Body of pancreas (tissue), 4 donors: ENCODE measurements at regions not wholly inside any gene's neighbourhood (a gene's known extent, or its start where the extent isn't known, plus 50 kb on each side); places are given as distances from the start of the nearest gene placed in this dataset.

Experiments
- POLR2A ChIP-seq, 3 donors: fragments of 450-650 bp; IDR thresholded peaks; one replicate each; pipeline ENCODE4 v1.6.1; 2016; ENCODE audit warnings: antibody characterized with exemption in 3 of 3, mild to moderate bottlenecking in 2 of 3
- TF ChIP-seq, protein P1 (sequence below), 7 experiments: fragments of 450-650 bp in 4 of 7; fragments of 200-600 bp in 3 of 7; sonication (generic) in 3 of 7; IDR thresholded peaks; one replicate each; pipeline ENCODE4 v1.5.1; 2016 to 2019; ENCODE audit warnings: antibody characterized with exemption in 7 of 7

DNA sequence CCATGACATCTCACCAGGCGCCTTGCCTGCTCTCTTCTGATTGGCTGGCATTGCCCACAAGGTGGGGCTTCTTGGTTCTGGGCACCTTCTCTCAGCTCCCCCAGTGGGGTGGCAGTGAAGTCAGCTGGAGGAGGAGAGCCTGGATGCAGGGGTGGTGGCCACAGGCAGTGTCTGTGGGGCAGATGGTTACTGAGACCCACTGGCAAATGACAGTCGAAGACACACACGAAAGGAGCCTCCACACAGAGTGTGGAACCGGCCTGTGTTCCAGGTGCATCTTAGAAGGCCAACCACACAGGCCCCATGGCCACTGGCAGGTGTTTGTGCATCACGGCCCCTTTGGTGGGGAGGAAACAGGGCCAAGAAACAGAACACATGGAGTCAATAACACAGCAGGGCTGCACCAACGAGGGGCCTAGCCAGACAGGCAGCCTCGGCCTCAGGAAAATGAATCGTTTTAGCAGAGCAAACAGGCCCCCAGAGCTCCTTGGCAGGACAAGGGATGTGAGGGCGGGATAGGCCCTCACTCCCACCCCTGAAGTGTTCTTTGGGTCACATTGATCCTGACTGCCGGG is 683.4 kb downstream of the TBC1D22A start:
- TF ChIP-seq, protein P1, sequence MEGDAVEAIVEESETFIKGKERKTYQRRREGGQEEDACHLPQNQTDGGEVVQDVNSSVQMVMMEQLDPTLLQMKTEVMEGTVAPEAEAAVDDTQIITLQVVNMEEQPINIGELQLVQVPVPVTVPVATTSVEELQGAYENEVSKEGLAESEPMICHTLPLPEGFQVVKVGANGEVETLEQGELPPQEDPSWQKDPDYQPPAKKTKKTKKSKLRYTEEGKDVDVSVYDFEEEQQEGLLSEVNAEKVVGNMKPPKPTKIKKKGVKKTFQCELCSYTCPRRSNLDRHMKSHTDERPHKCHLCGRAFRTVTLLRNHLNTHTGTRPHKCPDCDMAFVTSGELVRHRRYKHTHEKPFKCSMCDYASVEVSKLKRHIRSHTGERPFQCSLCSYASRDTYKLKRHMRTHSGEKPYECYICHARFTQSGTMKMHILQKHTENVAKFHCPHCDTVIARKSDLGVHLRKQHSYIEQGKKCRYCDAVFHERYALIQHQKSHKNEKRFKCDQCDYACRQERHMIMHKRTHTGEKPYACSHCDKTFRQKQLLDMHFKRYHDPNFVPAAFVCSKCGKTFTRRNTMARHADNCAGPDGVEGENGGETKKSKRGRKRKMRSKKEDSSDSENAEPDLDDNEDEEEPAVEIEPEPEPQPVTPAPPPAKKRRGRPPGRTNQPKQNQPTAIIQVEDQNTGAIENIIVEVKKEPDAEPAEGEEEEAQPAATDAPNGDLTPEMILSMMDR (IDR thresholded peaks at IDR 0.05): no peak
- no peak for TF ChIP-seq POLR2A (IDR thresholded peaks at IDR 0.05)
